RWPE2 (cell line): ENCODE measurements at regions not wholly inside any gene's neighbourhood (a gene's known extent, or its start where the extent isn't known, plus 50 kb on each side); places are given as distances from the start of the nearest gene placed in this dataset.
"Not testable (repeated sequence)": the region's sequence is repeated elsewhere in the genome, so short reads cannot be mapped to it uniquely, and the experiment has no call there.

Source experiments
- ATAC-seq: fragments of 200-7000 bp; cut with Tn5 transposase; 3 replicates; pipeline ENCODE4 v1.9.1; 2021; ENCODE audit warnings: low read depth
- DNase-seq: peaks from one replicate; pipeline ENCODE4 v3.0.0-alpha.2; 2020; ENCODE audit warnings: low spot score
- H3K27ac ChIP-seq: fragments of 450-650 bp; 2 replicates; pipeline ENCODE4 v1.5.1; 2017; ENCODE audit warnings: mild to moderate bottlenecking; ENCODE audit not compliant: poor library complexity, severe bottlenecking
- H3K27me3 ChIP-seq: fragments of 250-450 bp; sonication (Bioruptor Pico); 2 replicates; pipeline ENCODE4 v1.5.1; 2021; ENCODE audit warnings: mild to moderate bottlenecking, moderate library complexity; ENCODE audit not compliant: insufficient read depth, poor library complexity, severe bottlenecking
- H3K36me3 ChIP-seq: fragments of 250-450 bp; sonication (Bioruptor Pico); 2 replicates; pipeline ENCODE4 v1.5.1; 2020; ENCODE audit warnings: low read depth, mild to moderate bottlenecking, moderate library complexity
- H3K4me1 ChIP-seq: fragments of 250-450 bp; sonication (Bioruptor Pico); 2 replicates; pipeline ENCODE4 v1.5.1; 2021; ENCODE audit warnings: mild to moderate bottlenecking, moderate library complexity; ENCODE audit not compliant: insufficient read depth, poor library complexity, severe bottlenecking
- H3K4me3 ChIP-seq: fragments of 250-450 bp; sonication (Bioruptor Pico); 2 replicates; pipeline ENCODE4 v1.5.1; 2021; ENCODE audit warnings: mild to moderate bottlenecking, moderate library complexity; ENCODE audit not compliant: severe bottlenecking
- H3K9me3 ChIP-seq: fragments of 250-450 bp; sonication (Bioruptor Pico); 2 replicates; pipeline ENCODE4 v1.5.1; 2021; ENCODE audit warnings: mild to moderate bottlenecking, moderate library complexity; ENCODE audit not compliant: severe bottlenecking
- CTCF ChIP-seq: fragments of 450-650 bp; IDR thresholded peaks from one replicate; pipeline ENCODE4 v1.5.1; 2017; ENCODE audit warnings: mild to moderate bottlenecking, moderate library complexity; ENCODE audit not compliant: poor library complexity, severe bottlenecking

DNA sequence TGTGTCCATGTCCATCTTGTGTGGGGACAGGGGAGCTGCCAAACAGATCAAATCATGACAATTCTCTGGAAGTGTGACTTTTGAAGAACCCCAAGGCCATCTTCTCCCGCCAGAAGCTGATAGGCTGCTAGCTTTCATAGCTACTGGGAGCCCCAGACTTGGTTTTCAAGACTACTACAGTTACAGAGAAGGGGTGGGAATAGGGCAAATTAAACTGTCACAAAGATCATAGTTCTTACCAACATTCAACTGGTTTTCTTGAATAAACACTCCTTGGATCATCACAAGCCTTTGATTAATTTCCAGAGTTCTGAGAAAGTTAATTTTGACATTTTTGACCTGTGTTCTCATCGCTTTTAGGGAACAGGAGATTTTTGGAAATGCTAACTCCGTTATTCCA, 67.8 kb upstream of the FARP1 start:
- Histone ChIP-seq H3K27me3 (no peaks in the 10 kb centered on the region), H3K4me1 (no peaks in the 10 kb centered on the region), H3K36me3 (no peaks in the 10 kb centered on the region), H3K4me3 (no peak overlapping the region), H3K27ac (no peak overlapping the region), H3K9me3 (no peaks in the 10 kb centered on the region)
- DNase-seq (no peak), ATAC-seq (no peak)
- TF ChIP-seq CTCF = no peak

GRCh38 chr13:98076309-98076708, 66.6 kb upstream of the FARP1 start:
- H3K27me3 ChIP-seq, ATAC-seq, H3K4me3 ChIP-seq, H3K27ac ChIP-seq, DNase-seq, H3K36me3 ChIP-seq, H3K9me3 ChIP-seq, H3K4me1 ChIP-seq: not testable (repeated sequence)

DNA sequence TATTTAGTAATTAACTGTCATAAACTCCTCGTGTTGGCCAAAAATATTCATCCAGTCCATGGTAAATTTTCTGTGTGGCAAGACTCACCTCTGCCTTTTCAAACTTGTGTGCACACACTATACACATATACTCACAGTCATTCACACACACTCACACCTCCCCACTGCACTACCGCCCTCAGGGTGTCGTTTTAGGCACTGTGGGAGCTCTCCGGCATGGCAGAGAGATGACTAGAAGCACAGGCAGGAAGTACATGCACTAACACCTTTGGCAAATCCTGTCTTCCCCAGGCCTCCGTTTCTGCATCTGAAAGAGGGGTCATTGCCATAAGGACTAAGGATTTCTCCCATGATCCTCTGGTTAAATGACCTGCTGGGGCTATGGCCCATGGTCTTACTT, 62.6 kb upstream of the FARP1 start:
- no peaks in the 10 kb centered on the region for H3K9me3 ChIP-seq
- H3K4me1 ChIP-seq = peaks cover 5% of the 10 kb centered on the region
- H3K36me3 ChIP-seq = no peaks in the 10 kb centered on the region
- no peak for TF ChIP-seq CTCF
- no peak for DNase-seq
- ATAC-seq = no peak
- no peak overlapping the region for H3K27ac ChIP-seq
- no peaks in the 10 kb centered on the region for H3K27me3 ChIP-seq
- no peak overlapping the region for H3K4me3 ChIP-seq

DNA sequence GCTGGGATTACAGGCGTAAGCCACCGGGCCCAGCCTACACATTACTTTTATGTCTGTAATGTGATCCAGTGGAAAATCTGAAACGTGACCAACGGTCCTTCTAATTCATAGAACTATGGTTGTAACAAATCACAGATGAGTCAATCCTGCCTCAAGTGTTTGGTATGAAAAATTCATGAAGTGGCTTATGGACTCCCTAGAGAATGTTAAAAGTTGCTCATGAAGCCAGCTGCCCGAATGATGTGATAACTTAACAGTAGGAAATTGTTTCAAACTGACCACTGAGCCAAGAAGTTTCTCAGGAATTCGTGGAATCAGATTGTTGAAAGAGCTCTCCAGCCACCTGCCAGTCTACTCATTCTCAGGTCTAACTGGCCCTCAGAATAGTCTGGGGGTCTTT, 59.4 kb upstream of the FARP1 start:
- H3K4me3 ChIP-seq = no peak overlapping the region
- DNase-seq = no peak
- no peaks in the 10 kb centered on the region for H3K9me3 ChIP-seq
- H3K27ac ChIP-seq = peak overlapping the region; percentile 3
- H3K4me1 ChIP-seq = peaks cover 5% of the 10 kb centered on the region
- no peaks in the 10 kb centered on the region for H3K27me3 ChIP-seq
- TF ChIP-seq CTCF = no peak
- peak; percentile 68; the same call in 2 of the 3 replicates for ATAC-seq
- no peaks in the 10 kb centered on the region for H3K36me3 ChIP-seq

GRCh38 chr13:98083936-98084335, 59.0 kb upstream of the FARP1 start:
- no peaks in the 10 kb centered on the region for H3K9me3 ChIP-seq
- H3K36me3 ChIP-seq = no peaks in the 10 kb centered on the region
- ATAC-seq (peak; percentile 65; the same call in 2 of the 3 replicates), DNase-seq (no peak)
- H3K27me3 ChIP-seq = no peaks in the 10 kb centered on the region
- no peak for TF ChIP-seq CTCF
- H3K4me1 ChIP-seq = peaks cover 5% of the 10 kb centered on the region
- H3K27ac ChIP-seq = peak overlapping the region; percentile 3
- no peak overlapping the region for H3K4me3 ChIP-seq
